Prostate gland (tissue), 2 donors: ENCODE measurements at regions not wholly inside any gene's neighbourhood (a gene's known extent, or its start where the extent isn't known, plus 50 kb on each side); places are given as distances from the start of the nearest gene placed in this dataset.

ENCODE experiments used
- DNase-seq: peaks from one replicate; pipeline ENCODE4 v3.0.0-alpha.2; 2019; ENCODE audit warnings: low spot score
- H3K27ac ChIP-seq, 2 donors: fragments of 200-600 bp; sonication (generic); 2 replicates each; pipeline ENCODE4 v1.5.1; 2017 to 2019
- H3K27me3 ChIP-seq: fragments of 200-600 bp; sonication (generic); replicated peaks from 2 replicates; pipeline ENCODE4 v1.5.1; 2019; ENCODE audit not compliant: insufficient read depth
- H3K36me3 ChIP-seq, 2 donors: fragments of 200-600 bp; sonication (generic); 1 replicate in 1 of 2; 2 replicates in 1 of 2; pipeline versions ENCODE4 v1.5.1 to v1.8.1; 2017 to 2019
- H3K4me1 ChIP-seq: fragments of 200-600 bp; sonication (generic); replicated peaks from 2 replicates; pipeline ENCODE4 v1.5.1; 2019
- H3K4me3 ChIP-seq, 2 donors: fragments of 200-600 bp; sonication (generic); 2 replicates each; pipeline ENCODE4 v1.5.1; 2017 to 2019
- H3K9me3 ChIP-seq: fragments of 200-600 bp; sonication (generic); 2 replicates; pipeline ENCODE4 v1.5.1; 2017
- CTCF ChIP-seq, 4 experiments: fragments of 200-600 bp in 2 of 4; fragments of 450-650 bp in 2 of 4; sonication (generic) in 2 of 4; IDR thresholded peaks; 1 replicate in 3 of 4; 2 replicates in 1 of 4; pipeline ENCODE4 v1.5.1; 2016 to 2019; ENCODE audit warnings: antibody characterized with exemption in 4 of 4, mild to moderate bottlenecking in 2 of 4, moderate library complexity in 2 of 4
- POLR2A ChIP-seq: fragments of 450-650 bp; IDR thresholded peaks from one replicate; pipeline ENCODE4 v1.6.1; 2016; ENCODE audit warnings: antibody characterized with exemption, mild to moderate bottlenecking
- POLR2AphosphoS5 ChIP-seq: sonication (generic); formaldehyde crosslinking; IDR thresholded peaks from one replicate; pipeline ENCODE4 v1.6.1; 2017; ENCODE audit warnings: antibody characterized with exemption
- WGBS: methylation state at CpG from one replicate; pipeline ENCODE4 v1.1.5; 2018; 5-methylcytosine and 5-hydroxymethylcytosine counted together
- intact Hi-C: fragments of 100-400 bp; cut with DNase I; formaldehyde crosslinking; loops from one replicate; pipeline ENCODE4 v1.14.2; 2022

GRCh38 chr18:1797235-1797634, 774.1 kb downstream of the METTL4 start:
- no peak for DNase-seq
- Histone ChIP-seq H3K36me3 (no peaks in the 10 kb centered on the region), H3K4me3 (no peak overlapping the region), H3K27ac (no peak overlapping the region), H3K4me1 (no peaks in the 10 kb centered on the region), H3K27me3 (no peaks in the 10 kb centered on the region), H3K9me3 (no peaks in the 10 kb centered on the region)
- WGBS = 44% methylated on average over 2 of the region's 2 CpGs
- no peak for TF ChIP-seq POLR2AphosphoS5
- TF ChIP-seq CTCF (IDR thresholded peaks at IDR 0.05) = no peak
- TF ChIP-seq POLR2A = no peak
- intact Hi-C loops = no loop called here

- WGBS = 77% methylated on average over 4 of the region's 4 CpGs
- TF ChIP-seq POLR2AphosphoS5 (no peak), POLR2A (no peak), CTCF (IDR thresholded peaks at IDR 0.05) (no peak)
- intact Hi-C loops = no loop called here
Observed at GRCh38 chr18:1805521-1805920, 765.8 kb downstream of the METTL4 start.

GRCh38 chr18:1806884-1807615, 764.3 kb downstream of the METTL4 start:
- Histone ChIP-seq H3K27me3 (no peaks in the 10 kb centered on the region), H3K36me3 (no peaks in the 10 kb centered on the region), H3K9me3 (no peaks in the 10 kb centered on the region), H3K4me1 (no peaks in the 10 kb centered on the region), H3K4me3 (no peak overlapping the region), H3K27ac (no peak overlapping the region)
- intact Hi-C loops = no loop called here
- TF ChIP-seq CTCF (IDR thresholded peaks at IDR 0.05) = no peak
- TF ChIP-seq POLR2AphosphoS5 = no peak
- no peak for TF ChIP-seq POLR2A
- 85% methylated on average over 7 of the region's 7 CpGs for WGBS
- no peak for DNase-seq

More at GRCh38 chr18:1805521-1805920, 765.8 kb downstream of the METTL4 start:
- Histone ChIP-seq H3K4me3 (no peak overlapping the region), H3K27me3 (no peaks in the 10 kb centered on the region), H3K27ac (no peak overlapping the region), H3K9me3 (no peaks in the 10 kb centered on the region), H3K4me1 (no peaks in the 10 kb centered on the region), H3K36me3 (no peaks in the 10 kb centered on the region)
- DNase-seq = no peak

- H3K4me3 ChIP-seq = no peak overlapping the region
- no peaks in the 10 kb centered on the region for H3K36me3 ChIP-seq
- intact Hi-C loops = no loop called here
- no peaks in the 10 kb centered on the region for H3K27me3 ChIP-seq
- no peak overlapping the region for H3K27ac ChIP-seq
- no peaks in the 10 kb centered on the region for H3K9me3 ChIP-seq
- 93% methylated on average over 5 of the region's 5 CpGs for WGBS
- DNase-seq = no peak
- no peak for TF ChIP-seq CTCF (IDR thresholded peaks at IDR 0.05)
- no peak for TF ChIP-seq POLR2AphosphoS5
- no peak for TF ChIP-seq POLR2A
- H3K4me1 ChIP-seq = no peaks in the 10 kb centered on the region
Observed at GRCh38 chr18:1811282-1811681, 760.0 kb downstream of the METTL4 start.

GRCh38 chr18:1825296-1825695, 746.0 kb downstream of the METTL4 start:
- TF ChIP-seq POLR2AphosphoS5 (no peak), CTCF (IDR thresholded peaks at IDR 0.05) (no peak), POLR2A (no peak)
- H3K9me3 ChIP-seq = no peaks in the 10 kb centered on the region
- 66% methylated on average over 2 of the region's 2 CpGs for WGBS

More at GRCh38 chr18:1825296-1825695, 746.0 kb downstream of the METTL4 start:
- no peaks in the 10 kb centered on the region for H3K36me3 ChIP-seq
- no peaks in the 10 kb centered on the region for H3K4me1 ChIP-seq
- intact Hi-C loops = no loop called here
- no peak overlapping the region for H3K27ac ChIP-seq
- no peak for DNase-seq
- no peak overlapping the region for H3K4me3 ChIP-seq
- no peaks in the 10 kb centered on the region for H3K27me3 ChIP-seq
